GM12874 (cell line): ENCODE measurements at regions not wholly inside any gene's neighbourhood (a gene's known extent, or its start where the extent isn't known, plus 50 kb on each side); places are given as distances from the start of the nearest gene placed in this dataset.

ENCODE experiments used
- TF ChIP-seq, protein P1 (sequence below): IDR thresholded peaks from 2 replicates; pipeline ENCODE4 v1.5.1; 2011; ENCODE audit warnings: low read depth, mild to moderate bottlenecking, control low read depth, low read length, moderate library complexity; ENCODE audit not compliant: insufficient read depth

DNA sequence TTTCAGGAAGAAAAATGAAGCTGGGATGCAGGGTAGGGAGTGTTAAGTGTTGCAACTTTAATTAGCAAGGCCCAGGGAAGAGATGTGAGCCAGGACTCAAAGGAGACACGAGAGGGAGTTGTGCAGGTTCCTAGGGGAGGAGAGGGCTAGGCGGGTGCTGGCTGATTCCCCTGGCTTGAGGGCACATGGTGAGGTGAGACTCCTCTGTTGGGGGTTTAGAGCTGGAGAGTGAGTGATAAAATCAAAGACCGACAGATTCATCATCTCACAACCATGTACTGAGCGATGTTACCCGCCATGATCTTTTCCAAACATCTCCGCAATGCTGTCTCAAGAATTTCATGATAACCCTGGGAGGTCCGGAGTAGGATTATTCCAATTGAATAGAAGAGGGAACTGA is 161.8 kb upstream of the CSF3R start:
- TF ChIP-seq, protein P1, sequence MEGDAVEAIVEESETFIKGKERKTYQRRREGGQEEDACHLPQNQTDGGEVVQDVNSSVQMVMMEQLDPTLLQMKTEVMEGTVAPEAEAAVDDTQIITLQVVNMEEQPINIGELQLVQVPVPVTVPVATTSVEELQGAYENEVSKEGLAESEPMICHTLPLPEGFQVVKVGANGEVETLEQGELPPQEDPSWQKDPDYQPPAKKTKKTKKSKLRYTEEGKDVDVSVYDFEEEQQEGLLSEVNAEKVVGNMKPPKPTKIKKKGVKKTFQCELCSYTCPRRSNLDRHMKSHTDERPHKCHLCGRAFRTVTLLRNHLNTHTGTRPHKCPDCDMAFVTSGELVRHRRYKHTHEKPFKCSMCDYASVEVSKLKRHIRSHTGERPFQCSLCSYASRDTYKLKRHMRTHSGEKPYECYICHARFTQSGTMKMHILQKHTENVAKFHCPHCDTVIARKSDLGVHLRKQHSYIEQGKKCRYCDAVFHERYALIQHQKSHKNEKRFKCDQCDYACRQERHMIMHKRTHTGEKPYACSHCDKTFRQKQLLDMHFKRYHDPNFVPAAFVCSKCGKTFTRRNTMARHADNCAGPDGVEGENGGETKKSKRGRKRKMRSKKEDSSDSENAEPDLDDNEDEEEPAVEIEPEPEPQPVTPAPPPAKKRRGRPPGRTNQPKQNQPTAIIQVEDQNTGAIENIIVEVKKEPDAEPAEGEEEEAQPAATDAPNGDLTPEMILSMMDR = no peak

DNA sequence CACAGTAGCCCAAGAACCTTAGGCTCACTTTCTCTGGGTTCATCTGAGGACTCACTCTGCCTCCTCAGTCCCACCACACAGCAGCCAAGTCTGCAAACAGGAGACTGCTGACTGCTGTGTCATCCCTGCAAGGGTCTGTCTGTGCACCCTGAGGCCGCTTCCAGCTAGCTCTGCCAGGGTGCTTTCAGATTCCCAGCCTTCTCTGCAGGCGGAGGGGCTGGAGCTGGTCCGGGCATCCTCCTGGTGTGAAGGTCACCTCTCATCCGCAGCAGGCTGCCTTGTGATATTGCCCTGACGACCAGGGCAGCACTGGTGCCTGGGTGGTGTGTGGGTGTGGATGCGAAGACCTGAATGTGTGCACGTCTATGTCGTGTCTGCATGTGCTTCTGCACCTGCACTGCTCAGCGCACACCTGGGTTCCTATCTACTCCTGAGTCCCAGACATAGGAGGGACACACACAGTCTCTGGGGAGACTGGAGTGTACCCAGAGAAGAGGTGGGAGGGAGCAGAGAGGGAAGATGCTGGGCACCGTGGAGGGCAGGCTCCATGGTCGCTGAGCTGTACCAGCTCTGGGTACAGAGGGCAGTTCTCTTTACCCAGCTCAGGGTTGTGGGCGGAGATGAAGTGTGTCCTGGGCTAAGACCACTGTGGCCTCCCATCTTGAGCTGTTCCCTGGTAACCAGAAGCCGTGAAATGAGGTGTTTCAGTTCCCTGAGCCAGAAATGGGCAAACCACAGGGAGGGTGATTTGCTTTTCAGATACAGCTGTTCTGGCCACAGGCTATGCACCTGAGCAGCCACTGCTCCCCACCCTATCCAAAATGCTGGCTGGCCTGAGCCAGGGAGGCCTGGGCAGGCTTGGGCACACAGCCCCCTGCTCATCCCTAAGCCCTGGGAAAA is 160.9 kb upstream of the CSF3R start:
- TF ChIP-seq, protein P1 = no peak

DNA sequence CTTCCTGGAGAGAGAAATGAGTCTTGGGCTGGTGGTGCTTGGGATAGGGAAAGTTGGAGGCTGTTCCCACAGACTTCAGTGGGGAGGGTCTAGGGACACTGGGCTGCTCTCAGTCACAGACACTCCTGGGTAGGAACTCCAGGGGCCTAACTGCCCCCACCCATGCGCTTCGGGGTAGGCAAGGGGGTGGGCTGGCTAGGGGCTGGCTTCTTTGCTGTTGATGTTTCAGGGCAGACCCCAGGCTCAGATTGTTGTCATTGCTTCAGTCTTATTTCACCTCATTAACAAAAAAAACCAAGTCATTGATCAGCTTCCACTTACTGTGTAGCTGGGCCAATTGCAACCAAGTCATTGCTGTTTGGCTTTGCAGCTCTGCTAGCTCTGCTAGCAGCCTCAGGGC is 160.1 kb upstream of the CSF3R start:
- TF ChIP-seq, protein P1 = no peak

DNA sequence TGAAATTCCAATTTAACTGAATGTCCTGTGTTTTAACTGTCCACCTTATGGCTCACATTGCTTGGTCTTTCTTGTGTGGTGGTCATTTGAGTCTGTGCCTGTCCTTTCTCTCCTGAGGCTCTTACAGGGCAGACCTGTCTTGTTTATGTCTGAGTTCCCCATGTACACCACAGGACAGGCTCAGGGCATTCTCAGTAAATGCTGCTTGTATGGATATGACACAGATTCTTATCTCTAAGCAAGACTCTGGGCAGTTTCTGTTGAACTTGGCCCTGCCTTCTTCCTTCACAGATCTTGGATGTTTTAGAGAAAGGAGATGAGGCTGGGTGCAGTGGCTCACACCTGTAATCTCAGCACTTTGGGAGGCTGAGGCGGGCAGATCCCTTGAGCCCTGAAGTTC is 159.1 kb upstream of the CSF3R start:
- TF ChIP-seq, protein P1 = no peak

DNA sequence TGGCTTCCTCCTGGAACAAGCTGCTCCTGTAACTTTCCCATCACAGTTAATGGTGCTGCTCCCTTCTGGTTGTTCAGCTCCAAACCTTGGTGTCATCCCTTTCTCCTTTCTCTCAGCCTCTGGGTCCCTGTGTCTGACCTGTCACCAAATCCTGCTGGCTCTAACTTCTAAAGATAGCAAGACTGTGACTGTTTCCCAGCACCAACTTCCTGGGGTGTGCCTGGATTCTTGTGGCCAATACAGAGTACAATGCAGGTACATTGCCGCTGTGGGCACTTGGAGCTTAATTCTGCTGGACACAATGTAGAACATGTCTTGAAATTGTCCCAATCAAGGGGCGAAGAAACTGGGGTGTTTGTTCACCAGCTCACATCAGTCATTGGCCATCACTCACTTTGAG is 156.7 kb upstream of the CSF3R start:
- TF ChIP-seq, protein P1 = no peak

DNA sequence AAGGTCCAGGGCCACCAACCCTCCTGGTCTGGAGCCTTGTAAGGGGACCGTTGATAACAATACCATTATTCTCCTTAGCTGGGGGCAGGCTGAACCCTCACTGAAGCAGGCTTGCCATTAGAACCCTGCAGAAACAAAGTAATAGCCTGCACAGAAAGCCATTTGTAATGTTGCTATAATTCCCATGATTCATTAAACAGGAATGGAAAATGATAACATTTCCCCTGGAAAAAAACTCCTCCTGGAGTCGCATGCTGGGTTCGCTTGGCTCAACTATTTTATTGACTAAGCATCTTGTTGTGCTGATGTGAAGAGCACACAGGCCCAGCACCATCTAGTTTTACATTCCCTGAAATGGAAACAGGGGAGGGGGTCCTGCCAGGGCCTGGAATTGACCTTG is 155.6 kb upstream of the CSF3R start:
- TF ChIP-seq, protein P1 = no peak

DNA sequence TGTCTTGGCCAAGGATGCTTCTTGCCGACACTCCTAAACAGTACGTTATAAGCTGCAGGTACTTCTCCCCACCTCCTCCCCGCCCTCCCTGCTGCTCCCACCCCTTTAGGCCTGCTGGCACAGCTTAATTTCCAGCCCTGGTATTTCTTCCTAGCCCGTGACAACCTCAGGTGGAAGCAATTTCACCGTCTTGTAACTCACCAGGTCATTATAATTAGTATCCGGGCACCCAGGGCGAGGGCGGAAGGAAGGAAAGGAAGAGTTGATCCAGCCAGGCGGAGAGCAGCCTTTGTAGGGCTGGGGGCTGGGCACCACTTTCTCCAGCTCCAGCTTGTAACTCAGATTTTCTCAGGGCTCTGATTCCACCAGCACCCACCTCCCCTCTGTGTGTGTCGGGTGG is 153.5 kb upstream of the CSF3R start:
- TF ChIP-seq, protein P1 = no peak
